Left ventricle myocardium inferior (tissue), 1 donor: ENCODE measurements at regions not wholly inside any gene's neighbourhood (a gene's known extent, or its start where the extent isn't known, plus 50 kb on each side); places are given as distances from the start of the nearest gene placed in this dataset.

Source experiments
- DNase-seq: peaks from one replicate; pipeline ENCODE4 v3.0.0-alpha.2; 2020
- H3K27ac ChIP-seq: fragments of 200-600 bp; replicated peaks from 2 replicates; pipeline ENCODE4 v1.8.0; 2021
- H3K27me3 ChIP-seq: fragments of 200-600 bp; 2 replicates; pipeline ENCODE4 v1.8.0; 2021; ENCODE audit warnings: low read depth
- H3K36me3 ChIP-seq: fragments of 200-600 bp; 2 replicates; pipeline ENCODE4 v1.8.0; 2021
- H3K4me1 ChIP-seq: fragments of 200-600 bp; 2 replicates; pipeline ENCODE4 v1.8.0; 2021
- H3K4me3 ChIP-seq: fragments of 200-600 bp; 2 replicates; pipeline ENCODE4 v1.8.0; 2021; ENCODE audit warnings: mild to moderate bottlenecking, moderate library complexity
- H3K9me3 ChIP-seq: fragments of 200-600 bp; replicated peaks from 2 replicates; pipeline ENCODE4 v1.8.0; 2021
- CTCF ChIP-seq: fragments of 200-600 bp; IDR thresholded peaks from 2 replicates; pipeline ENCODE4 v1.8.0; 2021; ENCODE audit warnings: antibody characterized with exemption, mild to moderate bottlenecking, borderline replicate concordance
- intact Hi-C: fragments of 100-400 bp; cut with micrococcal nuclease; formaldehyde crosslinking; loops from one replicate; pipeline ENCODE4 v1.11.0; 2022
- donor health status: DM: no; HTN: yes; CAD: no; lungs with severe emphysema.

- Histone ChIP-seq H3K9me3 (no peaks in the 10 kb centered on the region), H3K4me3 (no peak overlapping the region), H3K27me3 (peaks cover 23% of the 10 kb centered on the region), H3K4me1 (no peaks in the 10 kb centered on the region), H3K36me3 (no peaks in the 10 kb centered on the region), H3K27ac (no peak overlapping the region)
- intact Hi-C loops, result no loop called here
- no peak for TF ChIP-seq CTCF
- no peak for DNase-seq
Observed at GRCh38 chr16:47983999-47984580, 171.7 kb downstream of the ABCC12 start.

- TF ChIP-seq CTCF, result no peak
- intact Hi-C loops, result no loop called here
Observed at GRCh38 chr16:47980212-47980611, 175.6 kb downstream of the ABCC12 start.

GRCh38 chr16:47979616-47980182 is 176.1 kb downstream of the ABCC12 start:
- TF ChIP-seq CTCF, result no peak
- H3K4me1 ChIP-seq, result no peaks in the 10 kb centered on the region
- no peak for DNase-seq

More at GRCh38 chr16:47980212-47980611, 175.6 kb downstream of the ABCC12 start:
- Histone ChIP-seq H3K4me3 (no peak overlapping the region), H3K27me3 (peaks cover 35% of the 10 kb centered on the region), H3K4me1 (no peaks in the 10 kb centered on the region), H3K9me3 (no peaks in the 10 kb centered on the region), H3K27ac (no peak overlapping the region), H3K36me3 (no peaks in the 10 kb centered on the region)
- no peak for DNase-seq

GRCh38 chr16:47979164-47979520 is 176.7 kb downstream of the ABCC12 start:
- Histone ChIP-seq H3K4me1 (no peaks in the 10 kb centered on the region), H3K27me3 (peaks cover 35% of the 10 kb centered on the region), H3K27ac (no peak overlapping the region), H3K36me3 (no peaks in the 10 kb centered on the region), H3K9me3 (no peaks in the 10 kb centered on the region), H3K4me3 (no peak overlapping the region)
- TF ChIP-seq CTCF, result no peak
- no peak for DNase-seq
- intact Hi-C loops, result no loop called here

More at GRCh38 chr16:47979616-47980182, 176.1 kb downstream of the ABCC12 start:
- no peak overlapping the region for H3K4me3 ChIP-seq
- intact Hi-C loops, result no loop called here
- H3K27ac ChIP-seq, result no peak overlapping the region
- no peaks in the 10 kb centered on the region for H3K36me3 ChIP-seq
- no peaks in the 10 kb centered on the region for H3K9me3 ChIP-seq
- H3K27me3 ChIP-seq, result peaks cover 35% of the 10 kb centered on the region

- no peaks in the 10 kb centered on the region for H3K9me3 ChIP-seq
- H3K4me3 ChIP-seq, result no peak overlapping the region
- H3K27me3 ChIP-seq, result peaks cover 34% of the 10 kb centered on the region
- DNase-seq, result no peak
- no peak overlapping the region for H3K27ac ChIP-seq
- H3K36me3 ChIP-seq, result no peaks in the 10 kb centered on the region
- no peaks in the 10 kb centered on the region for H3K4me1 ChIP-seq
- no peak for TF ChIP-seq CTCF
- intact Hi-C loops, result no loop called here
Observed at GRCh38 chr16:47978491-47979163, 177.2 kb downstream of the ABCC12 start.
